ACC112 (cell line): ENCODE measurements at regions not wholly inside any gene's neighbourhood (a gene's known extent, or its start where the extent isn't known, plus 50 kb on each side); places are given as distances from the start of the nearest gene placed in this dataset.

Source experiments
- H2AFZ ChIP-seq: fragments of 200-600 bp; sonication (generic); one replicate; pipeline ENCODE4 v1.6.0; 2017; ENCODE audit warnings: antibody characterized with exemption, low read length; ENCODE audit not compliant: unreplicated experiment
- H3K27ac ChIP-seq: fragments of 200-600 bp; sonication (generic); 2 replicates; pipeline ENCODE4 v1.5.1; 2014; ENCODE audit warnings: low read depth, mild to moderate bottlenecking, antibody characterized with exemption, low read length, moderate library complexity
- H3K27me3 ChIP-seq: fragments of 200-600 bp; sonication (generic); 2 replicates; pipeline ENCODE4 v1.6.1; 2014; ENCODE audit warnings: mild to moderate bottlenecking, antibody characterized with exemption, low read length, moderate library complexity, mixed read lengths; ENCODE audit not compliant: insufficient read depth
- H3K36me3 ChIP-seq: fragments of 200-600 bp; sonication (generic); 2 replicates; pipeline ENCODE4 v1.6.1; 2016; ENCODE audit warnings: mild to moderate bottlenecking, antibody characterized with exemption, low read length, moderate library complexity, mixed read lengths; ENCODE audit not compliant: insufficient read depth
- H3K4me1 ChIP-seq: fragments of 200-600 bp; sonication (generic); one replicate; pipeline ENCODE4 v1.6.1; 2016; ENCODE audit warnings: low read length, mixed read lengths; ENCODE audit not compliant: insufficient read depth, unreplicated experiment, control insufficient read depth
- H3K4me3 ChIP-seq: fragments of 200-600 bp; sonication (generic); 2 replicates; pipeline ENCODE4 v1.5.1; 2014; ENCODE audit warnings: mild to moderate bottlenecking, low read depth, low read length
- H3K79me2 ChIP-seq: fragments of 200-600 bp; sonication (generic); one replicate; pipeline ENCODE4 v1.6.0; 2016; ENCODE audit warnings: low read length; ENCODE audit not compliant: control insufficient read depth, unreplicated experiment, insufficient read depth

DNA sequence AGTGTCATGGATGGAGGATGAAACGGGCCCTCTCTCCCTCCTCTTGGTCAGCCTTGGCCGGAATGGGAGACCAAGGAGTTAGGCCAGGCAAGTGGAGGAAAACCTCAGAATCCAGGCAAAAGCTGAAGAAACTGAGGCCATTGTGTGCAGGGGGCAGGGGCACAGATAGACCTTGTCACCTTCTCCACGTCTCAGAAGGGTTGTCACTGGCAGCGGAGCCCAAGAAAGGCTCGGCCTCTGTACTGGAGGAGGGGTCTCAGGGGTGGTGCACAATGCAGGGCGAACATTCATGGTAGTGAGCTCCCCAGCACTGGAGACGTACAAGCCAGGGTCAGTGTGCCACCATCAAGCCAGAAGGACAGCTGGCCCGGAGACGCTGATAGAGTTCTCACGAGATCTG is 139.5 kb downstream of the CPZ start:
- Histone ChIP-seq H2AFZ (no peak overlapping the region), H3K79me2 (no peaks in the 10 kb centered on the region), H3K4me1 (no peaks in the 10 kb centered on the region), H3K27me3 (no peaks in the 10 kb centered on the region), H3K27ac (no peak overlapping the region), H3K36me3 (no peaks in the 10 kb centered on the region), H3K4me3 (no peak overlapping the region)

DNA sequence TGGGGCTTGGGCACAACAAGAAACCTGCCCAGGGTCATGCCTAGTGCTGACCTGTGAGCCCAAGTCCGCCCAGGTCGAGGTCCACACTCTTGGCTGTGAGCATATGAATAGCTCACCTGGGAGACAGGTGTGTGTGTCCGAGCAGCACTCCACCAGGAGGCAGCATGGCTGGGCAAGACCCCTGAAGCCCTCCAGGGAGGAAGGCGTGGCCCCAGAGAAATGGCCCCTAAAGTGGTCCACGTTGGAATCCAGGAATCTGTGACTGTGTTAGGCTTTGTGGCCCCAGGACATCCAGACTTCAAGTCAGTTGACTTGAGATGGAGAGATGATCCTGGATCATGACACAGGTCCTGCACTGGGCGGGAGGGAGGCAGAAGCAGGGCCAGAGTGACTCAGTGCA is 138.8 kb downstream of the CPZ start:
- H3K27me3 ChIP-seq: peaks cover 6% of the 10 kb centered on the region; the same call in 1 of the 2 replicates
- H3K4me1 ChIP-seq: no peaks in the 10 kb centered on the region
- no peaks in the 10 kb centered on the region for H3K36me3 ChIP-seq
- no peaks in the 10 kb centered on the region for H3K79me2 ChIP-seq
- no peak overlapping the region for H2AFZ ChIP-seq
- H3K4me3 ChIP-seq: no peak overlapping the region
- no peak overlapping the region for H3K27ac ChIP-seq

DNA sequence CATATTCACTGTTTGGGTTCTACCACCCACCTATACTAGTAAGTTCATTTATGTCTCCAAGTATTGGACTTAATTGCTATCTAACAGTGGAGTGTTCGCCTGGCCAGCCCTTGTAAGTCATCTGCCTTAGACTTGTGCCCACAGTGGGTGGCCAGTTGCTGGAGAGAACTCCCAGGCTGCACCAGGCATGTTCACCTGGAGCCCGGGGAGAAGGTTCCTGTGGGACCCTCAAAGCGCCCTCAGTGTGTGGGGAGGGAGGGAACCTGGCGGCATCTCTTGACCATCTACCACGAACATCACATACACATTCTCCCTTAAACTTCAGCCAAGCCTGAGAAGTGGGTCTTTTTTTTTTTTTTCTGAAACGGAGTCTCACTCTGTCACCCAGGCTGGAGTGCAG is 138.1 kb downstream of the CPZ start:
- Histone ChIP-seq H2AFZ (no peak overlapping the region), H3K27ac (no peak overlapping the region), H3K4me3 (no peak overlapping the region), H3K79me2 (no peaks in the 10 kb centered on the region), H3K4me1 (no peaks in the 10 kb centered on the region), H3K27me3 (peaks cover 13% of the 10 kb centered on the region), H3K36me3 (no peaks in the 10 kb centered on the region)

DNA sequence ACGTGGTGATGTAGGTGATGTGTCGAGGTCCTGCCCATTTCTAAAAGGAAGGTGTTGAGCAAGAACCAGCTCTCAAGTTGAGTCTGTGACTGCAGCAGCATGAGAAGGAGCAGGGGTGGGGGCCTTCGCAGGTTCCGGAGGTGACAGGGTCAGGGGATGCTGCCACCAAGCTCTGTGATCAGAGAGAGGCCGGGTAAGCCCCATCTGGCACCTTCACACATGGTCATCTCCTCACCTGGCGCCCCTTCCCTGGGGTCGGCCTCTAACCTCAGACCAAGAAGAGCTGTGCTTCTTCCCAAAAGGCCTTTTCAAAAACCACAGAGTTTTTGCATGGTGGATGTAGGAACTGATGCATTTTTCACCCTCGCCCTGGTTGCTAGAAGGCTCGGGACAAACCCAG is 137.6 kb downstream of the CPZ start:
- Histone ChIP-seq H2AFZ (no peak overlapping the region), H3K27me3 (peaks cover 18% of the 10 kb centered on the region), H3K36me3 (no peaks in the 10 kb centered on the region), H3K27ac (no peak overlapping the region), H3K4me3 (no peak overlapping the region), H3K79me2 (no peaks in the 10 kb centered on the region), H3K4me1 (no peaks in the 10 kb centered on the region)

DNA sequence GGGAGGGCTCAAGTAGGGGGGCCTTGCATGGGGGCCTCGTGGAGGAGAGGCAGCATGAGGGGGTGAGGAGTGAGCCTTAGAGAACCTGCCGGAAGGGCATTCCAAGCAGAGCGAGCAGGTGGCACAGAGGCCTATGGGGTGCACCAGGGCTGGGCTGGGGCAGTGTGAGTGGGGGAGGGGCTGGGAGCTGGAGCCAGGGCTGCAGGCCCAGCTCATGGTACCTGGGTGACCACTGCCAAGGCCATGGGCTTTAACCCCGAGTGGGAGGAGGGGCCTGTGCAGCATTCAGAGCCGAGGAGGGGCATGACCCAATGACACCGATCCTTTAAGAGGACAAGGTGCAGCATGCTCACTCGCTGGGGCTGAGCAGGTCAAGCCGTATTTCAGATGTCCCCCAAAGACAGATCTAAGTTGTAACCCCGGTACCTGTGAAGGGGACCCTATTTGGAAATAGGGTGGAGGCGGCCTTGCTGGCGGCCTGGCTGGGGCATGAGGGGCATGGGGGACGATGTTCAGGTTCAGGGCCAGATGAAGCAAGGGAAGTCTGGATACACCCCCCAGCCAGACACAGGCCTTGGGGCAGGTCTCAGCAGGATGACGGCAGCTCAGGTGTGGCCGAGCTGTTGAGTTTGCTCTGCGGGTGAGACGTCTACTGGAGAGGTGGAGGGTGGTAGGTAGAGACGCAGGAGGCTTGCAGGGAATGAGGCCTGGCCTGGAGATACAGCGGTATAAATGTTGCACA is 137.0 kb downstream of the CPZ start:
- H3K79me2 ChIP-seq: no peaks in the 10 kb centered on the region
- no peak overlapping the region for H3K27ac ChIP-seq
- no peaks in the 10 kb centered on the region for H3K36me3 ChIP-seq
- no peak overlapping the region for H2AFZ ChIP-seq
- no peak overlapping the region for H3K4me3 ChIP-seq
- peaks cover 24% of the 10 kb centered on the region for H3K27me3 ChIP-seq
- H3K4me1 ChIP-seq: no peaks in the 10 kb centered on the region

DNA sequence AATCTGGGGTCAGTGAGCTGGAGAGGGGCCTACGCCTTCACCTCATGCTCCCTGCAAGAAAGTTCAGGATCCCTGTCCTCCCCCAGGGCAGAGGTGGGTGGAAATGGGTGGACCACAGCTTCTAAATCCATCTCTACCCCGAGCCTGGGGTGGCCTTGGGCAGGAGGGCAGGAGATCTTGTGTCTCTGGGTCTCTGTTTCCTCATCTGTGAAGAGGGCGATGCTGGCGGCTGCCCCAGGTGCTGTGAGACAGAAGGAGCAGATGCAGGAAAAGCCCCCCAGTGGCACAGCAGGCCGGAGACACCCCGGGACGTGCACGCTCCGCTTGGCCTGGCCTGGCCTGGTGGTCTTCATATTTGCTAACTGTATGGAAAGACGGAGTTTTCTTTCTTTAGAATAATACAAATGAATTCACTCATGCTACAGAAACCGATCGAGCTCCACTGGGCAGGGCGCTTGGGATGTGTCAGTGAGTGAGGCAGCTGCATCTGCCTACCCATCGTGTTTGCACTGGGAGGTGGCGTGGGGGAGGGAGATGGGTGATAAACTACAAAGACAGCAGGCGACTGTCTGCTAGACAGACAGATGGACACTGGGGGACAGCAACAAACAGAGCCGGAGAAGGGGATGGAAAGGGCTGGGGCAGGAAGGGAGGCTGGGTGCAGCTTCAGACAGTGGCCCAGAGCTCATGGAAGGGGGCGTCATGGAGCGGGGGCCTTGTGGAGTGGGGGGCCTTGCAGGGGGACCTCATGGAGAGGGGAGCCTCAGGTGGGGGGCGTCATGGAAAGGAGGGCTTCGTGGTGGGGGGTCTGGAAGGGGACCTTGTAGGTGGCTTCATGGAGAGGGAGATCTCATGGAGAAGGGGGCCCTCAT is 136.2 kb downstream of the CPZ start:
- H3K79me2 ChIP-seq: no peaks in the 10 kb centered on the region

DNA sequence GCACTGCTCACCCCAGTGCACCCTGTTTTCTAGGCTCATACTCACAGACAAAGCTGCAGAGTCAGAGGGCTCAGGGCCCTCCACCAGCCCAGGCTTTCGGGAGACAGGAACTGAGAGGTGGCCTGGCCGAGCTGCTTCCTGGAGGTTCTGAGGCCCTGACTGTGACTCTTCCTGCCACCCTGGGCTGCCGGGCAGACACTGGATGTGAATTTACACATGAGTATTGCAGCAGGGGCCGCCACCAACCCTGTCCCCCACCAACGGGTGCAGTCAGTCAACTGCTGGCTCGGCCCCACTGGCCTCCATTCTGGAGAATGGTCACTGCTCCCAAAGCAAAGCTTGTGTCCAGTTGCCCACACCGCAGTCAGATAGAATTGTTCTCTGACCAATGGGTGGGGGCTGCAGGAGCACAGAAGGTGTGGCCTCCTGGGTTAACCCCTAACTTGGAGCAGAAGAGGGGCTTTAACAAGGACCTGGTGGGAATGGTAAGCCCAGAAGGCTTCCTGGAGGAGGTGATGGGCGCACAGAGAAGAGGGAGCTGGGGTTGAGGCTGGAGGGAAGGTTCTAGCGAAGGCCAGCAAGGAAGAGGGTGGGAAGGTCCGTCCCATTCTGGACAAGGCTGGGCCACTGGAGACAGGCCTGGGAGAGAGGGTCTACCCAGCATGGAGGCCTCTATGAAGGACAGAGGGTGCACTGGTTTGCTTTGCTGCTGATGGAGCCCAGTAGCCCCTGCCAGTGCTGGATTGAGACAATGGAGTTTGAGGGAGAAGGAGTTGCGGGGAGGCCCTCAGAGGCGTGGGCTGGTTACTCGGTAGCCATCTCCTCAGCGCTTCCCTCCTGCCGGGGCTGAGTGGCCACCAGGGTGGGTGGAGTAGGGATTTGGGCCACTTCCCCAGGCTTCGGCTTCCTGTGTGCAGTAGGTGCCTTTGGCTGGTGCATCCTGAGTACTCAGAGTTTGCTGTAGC is 135.3 kb downstream of the CPZ start:
- peaks cover 37% of the 10 kb centered on the region for H3K27me3 ChIP-seq
- H2AFZ ChIP-seq: no peak overlapping the region
- H3K4me3 ChIP-seq: no peak overlapping the region
- H3K36me3 ChIP-seq: no peaks in the 10 kb centered on the region
- H3K4me1 ChIP-seq: no peaks in the 10 kb centered on the region
- H3K27ac ChIP-seq: no peak overlapping the region
- H3K79me2 ChIP-seq: no peaks in the 10 kb centered on the region

More for the DNA sequence above, 136.2 kb downstream of the CPZ start:
- no peak overlapping the region for H3K4me3 ChIP-seq
- H3K36me3 ChIP-seq: no peaks in the 10 kb centered on the region
- peaks cover 30% of the 10 kb centered on the region for H3K27me3 ChIP-seq
- no peak overlapping the region for H3K27ac ChIP-seq
- H3K4me1 ChIP-seq: no peaks in the 10 kb centered on the region
- H2AFZ ChIP-seq: no peak overlapping the region

DNA sequence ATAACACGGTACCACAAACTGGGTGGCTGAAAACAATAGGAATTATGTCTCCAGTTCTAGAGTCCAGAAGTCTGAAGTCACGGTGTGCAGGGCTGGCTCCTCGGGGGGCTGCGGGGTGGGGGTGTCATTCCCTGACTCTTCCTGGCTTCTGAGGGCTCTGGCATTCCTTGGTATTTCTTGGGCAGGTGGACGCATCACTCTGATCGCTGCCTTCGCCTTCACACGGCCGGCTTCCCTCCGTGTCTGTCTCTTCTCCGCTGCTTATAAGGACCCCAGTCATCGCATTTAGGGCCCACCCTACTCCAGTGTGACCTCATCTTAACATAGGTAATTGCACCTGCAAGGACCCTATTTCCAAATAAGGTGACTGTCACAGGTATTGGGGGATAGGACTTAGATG is 134.6 kb downstream of the CPZ start:
- no peak overlapping the region for H2AFZ ChIP-seq
- no peaks in the 10 kb centered on the region for H3K4me1 ChIP-seq
- no peak overlapping the region for H3K27ac ChIP-seq
- no peaks in the 10 kb centered on the region for H3K36me3 ChIP-seq
- no peaks in the 10 kb centered on the region for H3K79me2 ChIP-seq
- H3K27me3 ChIP-seq: peaks cover 44% of the 10 kb centered on the region
- no peak overlapping the region for H3K4me3 ChIP-seq

DNA sequence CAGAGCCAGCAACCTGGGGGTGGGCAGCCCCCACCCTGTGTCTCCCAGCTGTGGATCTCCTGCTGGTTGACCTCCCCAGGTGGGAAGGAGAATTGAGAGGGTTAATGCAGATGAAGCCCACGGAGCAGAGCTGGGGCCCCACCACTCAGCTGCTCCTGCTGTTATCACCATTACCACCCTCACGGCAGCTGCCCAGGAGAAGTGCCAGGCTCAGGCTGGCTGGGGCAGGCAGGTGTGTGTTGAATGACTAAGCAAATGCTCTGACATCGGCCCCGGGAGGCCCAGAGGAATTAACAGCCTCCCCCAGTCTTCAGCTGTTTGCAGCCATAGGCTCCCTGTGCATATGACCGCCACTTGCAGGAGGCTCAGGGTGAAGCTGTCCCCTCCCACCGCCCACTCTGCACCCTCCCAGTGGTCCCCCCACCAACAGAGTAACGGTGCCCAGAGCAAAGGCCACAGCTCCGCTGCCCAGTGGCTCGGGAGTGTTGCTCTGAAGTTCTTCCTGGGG is 133.8 kb downstream of the CPZ start:
- H3K79me2 ChIP-seq: no peaks in the 10 kb centered on the region
- no peak overlapping the region for H3K4me3 ChIP-seq
- H3K27me3 ChIP-seq: peaks cover 49% of the 10 kb centered on the region
- no peak overlapping the region for H3K27ac ChIP-seq
- H3K36me3 ChIP-seq: no peaks in the 10 kb centered on the region
- no peaks in the 10 kb centered on the region for H3K4me1 ChIP-seq
- H2AFZ ChIP-seq: no peak overlapping the region

DNA sequence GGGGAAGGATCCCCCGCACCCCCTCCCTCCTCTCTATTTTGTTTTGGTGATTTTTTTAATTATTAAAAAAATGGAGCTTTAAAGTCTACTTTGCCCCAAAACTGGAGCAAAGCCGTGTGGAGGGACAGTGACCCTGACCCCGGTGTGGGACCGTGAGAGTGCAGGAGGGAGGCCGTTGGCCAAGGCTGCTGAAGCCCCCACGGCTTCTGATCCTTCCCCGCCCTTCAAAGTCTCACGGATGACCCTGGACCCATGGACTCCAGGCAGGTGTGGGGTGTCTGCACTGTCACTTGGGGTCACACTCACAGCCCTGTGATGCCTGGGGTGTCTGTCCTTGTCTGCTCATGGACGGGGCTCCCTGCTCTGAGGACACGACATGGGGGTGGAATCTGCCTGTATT is 133.3 kb downstream of the CPZ start:
- Histone ChIP-seq H3K79me2 (no peaks in the 10 kb centered on the region), H3K4me3 (no peak overlapping the region), H3K36me3 (no peaks in the 10 kb centered on the region), H3K4me1 (no peaks in the 10 kb centered on the region), H3K27me3 (peaks cover 51% of the 10 kb centered on the region), H2AFZ (no peak overlapping the region), H3K27ac (no peak overlapping the region)
